ENCODE measurements at regions not wholly inside any gene's neighbourhood (a gene's known extent, or its start where the extent isn't known, plus 50 kb on each side); places are given as distances from the start of the nearest gene placed in this dataset.

- no peaks in the 10 kb centered on the region for H3K4me1 ChIP-seq (ENCODE audit: control insufficient read depth in 1 of 2, insufficient read depth in 2 of 2, low read length in 2 of 2)
- no peaks in the 10 kb centered on the region for H3K79me2 ChIP-seq (ENCODE audit: insufficient read depth, low read length)
- CTCF ChIA-PET = interaction anchor here (0.8 to 1.9 kb wide), 9 partner anchors 11 to 708 kb away, joined by 3 to 7 read pairs (median 3); no protein-coding TSS in a partner anchor
- RAD21 ChIA-PET (ENCODE audit: low non-redundant PET in 1 of 2, low total read pairs in 2 of 2, uncharacterized antibody in 2 of 2, unreplicated experiment in 2 of 2) = no interaction called here
- no peaks in the 10 kb centered on the region for H3K9me3 ChIP-seq (ENCODE audit: control insufficient read depth in 1 of 2, insufficient read depth in 1 of 2, low read depth in 1 of 2, low read length in 2 of 2)
- no peak overlapping the region for H3K4me2 ChIP-seq (ENCODE audit: low read length)
- H3K36me3 ChIP-seq (ENCODE audit: control insufficient read depth in 1 of 2, insufficient read depth in 2 of 2, low read length in 2 of 2) = no peaks in the 10 kb centered on the region
- H3K27me3 ChIP-seq (ENCODE audit: insufficient read depth, low read length) = no peaks in the 10 kb centered on the region
- H3K27ac ChIP-seq (ENCODE audit: low read depth, low read length) = no peak overlapping the region
- no peaks in the 10 kb centered on the region for H3K9me2 ChIP-seq (ENCODE audit: insufficient read depth)
- DNase-seq (ENCODE audit: low read depth, low spot score) = no peak
- no peak for ATAC-seq
- no peak overlapping the region for H3K9ac ChIP-seq (ENCODE audit: low read length)
- H4K20me1 ChIP-seq (ENCODE audit: insufficient read depth) = no peaks in the 10 kb centered on the region
- POLR2A ChIA-PET = no interaction called here
- BruUV-seq (replicated peaks) = no TSS peak
- intact Hi-C loops (cut with micrococcal nuclease) = no loop called here
- no peak for TF ChIP-seq EZH2phosphoT487 (IDR thresholded peaks at IDR 0.05; ENCODE audit: borderline replicate concordance)
- no peak for TF ChIP-seq CBX3 (IDR thresholded peaks at IDR 0.05; ENCODE audit: low read depth)
- no peak for TF ChIP-seq ZNF274 (IDR thresholded peaks at IDR 0.05; ENCODE audit: low read depth, low read length)
- no peak for TF ChIP-seq ATF3 (IDR thresholded peaks at IDR 0.05)
- no peak for TF ChIP-seq REST (IDR thresholded peaks at IDR 0.05; ENCODE audit: low read depth)
- no peak for TF ChIP-seq SIN3A (IDR thresholded peaks at IDR 0.05; ENCODE audit: low read depth)
- TF ChIP-seq EGR1 (IDR thresholded peaks at IDR 0.05; ENCODE audit: low read depth) = no peak
- TF ChIP-seq TCF7L2 (IDR thresholded peaks at IDR 0.05; ENCODE audit: borderline replicate concordance, extremely low read depth, insufficient read depth, insufficient read length) = no peak
- no peak for TF ChIP-seq ELF1 (IDR thresholded peaks at IDR 0.05; ENCODE audit: borderline replicate concordance, low read depth)
- no peak for TF ChIP-seq JUND (IDR thresholded peaks at IDR 0.05)
- H2AFZ ChIP-seq (ENCODE audit: low read depth, low read length, poor library complexity, severe bottlenecking) = peak overlapping the region; percentile 63
- H3K4me3 ChIP-seq (replicated peaks in 1 of 2; ENCODE audit: low read depth in 1 of 2, low read length in 2 of 2) = no peak overlapping the region
Observed at GRCh38 chr12:19916196-19916753, 452.1 kb upstream of the PDE3A start.
